SK-N-SH treated with all-trans-retinoic acid at 6 μM for 48 hours (cell line): ENCODE measurements at regions not wholly inside any gene's neighbourhood (a gene's known extent, or its start where the extent isn't known, plus 50 kb on each side); places are given as distances from the start of the nearest gene placed in this dataset.

Experiments
- ATAC-seq: fragments of 200-7000 bp; cut with Tn5 transposase; 3 replicates; pipeline ENCODE4 v1.9.1; 2020; ENCODE audit warnings: mild to moderate bottlenecking, moderate library complexity
- ARNTL ChIP-seq: fragments of 450-650 bp; formaldehyde crosslinking; IDR thresholded peaks from 2 replicates; pipeline ENCODE4 v1.5.0; 2020; ENCODE audit warnings: low read depth, mild to moderate bottlenecking, moderate library complexity, borderline replicate concordance
- BACH2 ChIP-seq: fragments of 250-450 bp; sonication (Bioruptor Pico); IDR thresholded peaks from 2 replicates; pipeline ENCODE4 v1.9.0; 2021; ENCODE audit warnings: mild to moderate bottlenecking, borderline replicate concordance
- CSDC2 ChIP-seq: fragments of 250-450 bp; sonication (Bioruptor Pico); IDR thresholded peaks from 2 replicates; pipeline ENCODE4 v1.5.0; 2020; ENCODE audit warnings: mild to moderate bottlenecking, moderate library complexity
- ESRRG ChIP-seq: fragments of 250-450 bp; sonication (Bioruptor Pico); IDR thresholded peaks from 2 replicates; pipeline ENCODE4 v1.6.1; 2021; ENCODE audit warnings: mild to moderate bottlenecking
- GLIS3 ChIP-seq: fragments of 250-450 bp; sonication (Bioruptor Pico); IDR thresholded peaks from 2 replicates; pipeline ENCODE4 v1.5.0; 2020; ENCODE audit warnings: mild to moderate bottlenecking, moderate library complexity
- ISL1 ChIP-seq: fragments of 250-450 bp; sonication (Bioruptor Pico); IDR thresholded peaks from 2 replicates; pipeline ENCODE4 v2.1.2; 2022; ENCODE audit warnings: mild to moderate bottlenecking, moderate library complexity
- OSR1 ChIP-seq: fragments of 250-450 bp; sonication (Bioruptor Pico); IDR thresholded peaks from 2 replicates; pipeline ENCODE4 v1.8.0; 2022; ENCODE audit warnings: moderate library complexity, mild to moderate bottlenecking, inconsistent platforms
- PPARA ChIP-seq: fragments of 250-450 bp; sonication (Bioruptor Pico); IDR thresholded peaks from 2 replicates; pipeline ENCODE4 v1.5.0; 2020; ENCODE audit warnings: mild to moderate bottlenecking, borderline replicate concordance
- RARB ChIP-seq: fragments of 250-450 bp; sonication (Bioruptor Pico); IDR thresholded peaks from 2 replicates; pipeline ENCODE4 v1.8.0; 2021; ENCODE audit warnings: mild to moderate bottlenecking, moderate library complexity
- SNAI2 ChIP-seq: fragments of 250-450 bp; sonication (Bioruptor Pico); IDR thresholded peaks from 2 replicates; pipeline ENCODE4 v1.5.0; 2020; ENCODE audit warnings: mild to moderate bottlenecking, moderate library complexity
- TCF4 ChIP-seq: fragments of 250-450 bp; sonication (Bioruptor Pico); IDR thresholded peaks from 2 replicates; pipeline ENCODE4 v1.8.0; 2021; ENCODE audit warnings: mild to moderate bottlenecking, moderate library complexity, borderline replicate concordance
- TOX ChIP-seq: fragments of 250-450 bp; sonication (Bioruptor Pico); IDR thresholded peaks from 2 replicates; pipeline ENCODE4 v1.8.0; 2021; ENCODE audit warnings: mild to moderate bottlenecking, moderate library complexity, borderline replicate concordance
- ZC3H10 ChIP-seq: fragments of 250-450 bp; sonication (Bioruptor Pico); IDR thresholded peaks from 2 replicates; pipeline ENCODE4 v1.5.1; 2021; ENCODE audit warnings: mild to moderate bottlenecking, moderate library complexity
- ZFP30 ChIP-seq: fragments of 450-650 bp; formaldehyde crosslinking; IDR thresholded peaks from 2 replicates; pipeline ENCODE4 v1.5.0; 2022; ENCODE audit warnings: mild to moderate bottlenecking, moderate library complexity
- ZNF565 ChIP-seq: fragments of 450-650 bp; formaldehyde crosslinking; conservative IDR thresholded peaks from 2 replicates; pipeline ENCODE4 v1.5.0; 2020; ENCODE audit warnings: low read depth, mild to moderate bottlenecking, moderate library complexity
- ZNF70 ChIP-seq: fragments of 450-650 bp; formaldehyde crosslinking; IDR thresholded peaks from 2 replicates; pipeline ENCODE4 v1.5.0; 2020; ENCODE audit warnings: mild to moderate bottlenecking, moderate library complexity
- ZNF8 ChIP-seq: fragments of 450-650 bp; formaldehyde crosslinking; IDR thresholded peaks from 2 replicates; pipeline ENCODE4 v1.5.0; 2020; ENCODE audit warnings: mild to moderate bottlenecking, moderate library complexity
- TF ChIP-seq, protein P1 (sequence below): fragments of 250-450 bp; sonication (Bioruptor Pico); IDR thresholded peaks from 2 replicates; pipeline ENCODE4 v1.5.0; 2020; ENCODE audit warnings: mild to moderate bottlenecking, moderate library complexity
- TF ChIP-seq, protein P2 (sequence below): fragments of 250-450 bp; sonication (Bioruptor Pico); IDR thresholded peaks from 2 replicates; pipeline ENCODE4 v1.8.0; 2020; ENCODE audit warnings: mild to moderate bottlenecking, moderate library complexity, borderline replicate concordance
- TF ChIP-seq, protein P3 (sequence below): fragments of 250-450 bp; sonication (Bioruptor Pico); IDR thresholded peaks from 2 replicates; pipeline ENCODE4 v1.5.1; 2021; ENCODE audit warnings: mild to moderate bottlenecking, moderate library complexity
- TF ChIP-seq, protein P4 (sequence below): fragments of 250-450 bp; sonication (Bioruptor Pico); IDR thresholded peaks from 2 replicates; pipeline ENCODE4 v1.5.1; 2020; ENCODE audit warnings: low read depth, mild to moderate bottlenecking, moderate library complexity
- TF ChIP-seq, protein P5 (sequence below): fragments of 250-450 bp; sonication (Bioruptor Pico); IDR thresholded peaks from 2 replicates; pipeline ENCODE4 v1.8.0; 2021; ENCODE audit warnings: low read depth, mild to moderate bottlenecking, moderate library complexity, borderline replicate concordance

DNA sequence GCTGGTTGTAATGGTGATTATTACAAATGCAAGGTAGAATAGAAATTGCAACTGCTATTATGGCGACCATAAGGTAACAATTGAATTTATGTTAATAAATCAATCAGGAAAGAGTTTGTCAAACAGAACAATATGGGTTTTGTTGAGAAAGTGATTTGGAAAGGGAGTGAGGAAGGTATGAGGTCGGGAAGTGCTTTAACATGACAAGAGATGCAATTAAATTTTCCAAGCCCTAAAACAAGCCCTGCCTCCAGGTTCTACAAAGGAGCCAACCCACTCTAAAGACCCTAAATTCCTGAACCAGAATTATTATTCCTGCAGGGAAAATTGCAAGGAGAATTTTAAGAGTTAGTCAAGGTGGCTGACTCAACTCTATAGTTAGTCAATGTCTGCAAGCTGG is 363.7 kb downstream of the BMPER start:
- no peak for TF ChIP-seq ZNF70 (CRISPR knock-in tag)
- TF ChIP-seq BACH2 (CRISPR knock-in tag) = no peak
- no peak for TF ChIP-seq ARNTL (CRISPR knock-in tag)
- TF ChIP-seq, protein P1, sequence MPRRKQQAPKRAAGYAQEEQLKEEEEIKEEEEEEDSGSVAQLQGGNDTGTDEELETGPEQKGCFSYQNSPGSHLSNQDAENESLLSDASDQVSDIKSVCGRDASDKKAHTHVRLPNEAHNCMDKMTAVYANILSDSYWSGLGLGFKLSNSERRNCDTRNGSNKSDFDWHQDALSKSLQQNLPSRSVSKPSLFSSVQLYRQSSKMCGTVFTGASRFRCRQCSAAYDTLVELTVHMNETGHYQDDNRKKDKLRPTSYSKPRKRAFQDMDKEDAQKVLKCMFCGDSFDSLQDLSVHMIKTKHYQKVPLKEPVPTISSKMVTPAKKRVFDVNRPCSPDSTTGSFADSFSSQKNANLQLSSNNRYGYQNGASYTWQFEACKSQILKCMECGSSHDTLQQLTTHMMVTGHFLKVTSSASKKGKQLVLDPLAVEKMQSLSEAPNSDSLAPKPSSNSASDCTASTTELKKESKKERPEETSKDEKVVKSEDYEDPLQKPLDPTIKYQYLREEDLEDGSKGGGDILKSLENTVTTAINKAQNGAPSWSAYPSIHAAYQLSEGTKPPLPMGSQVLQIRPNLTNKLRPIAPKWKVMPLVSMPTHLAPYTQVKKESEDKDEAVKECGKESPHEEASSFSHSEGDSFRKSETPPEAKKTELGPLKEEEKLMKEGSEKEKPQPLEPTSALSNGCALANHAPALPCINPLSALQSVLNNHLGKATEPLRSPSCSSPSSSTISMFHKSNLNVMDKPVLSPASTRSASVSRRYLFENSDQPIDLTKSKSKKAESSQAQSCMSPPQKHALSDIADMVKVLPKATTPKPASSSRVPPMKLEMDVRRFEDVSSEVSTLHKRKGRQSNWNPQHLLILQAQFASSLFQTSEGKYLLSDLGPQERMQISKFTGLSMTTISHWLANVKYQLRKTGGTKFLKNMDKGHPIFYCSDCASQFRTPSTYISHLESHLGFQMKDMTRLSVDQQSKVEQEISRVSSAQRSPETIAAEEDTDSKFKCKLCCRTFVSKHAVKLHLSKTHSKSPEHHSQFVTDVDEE = no peak
- TF ChIP-seq SNAI2 = no peak
- no peak for TF ChIP-seq ZNF8 (CRISPR knock-in tag)
- TF ChIP-seq RARB (CRISPR knock-in tag) = no peak
- TF ChIP-seq ISL1 = no peak
- TF ChIP-seq ZNF565 (CRISPR knock-in tag) = no peak
- no peak for TF ChIP-seq CSDC2 (CRISPR knock-in tag)
- no peak for TF ChIP-seq ESRRG
- TF ChIP-seq GLIS3 (CRISPR knock-in tag) = no peak
- TF ChIP-seq, protein P2, sequence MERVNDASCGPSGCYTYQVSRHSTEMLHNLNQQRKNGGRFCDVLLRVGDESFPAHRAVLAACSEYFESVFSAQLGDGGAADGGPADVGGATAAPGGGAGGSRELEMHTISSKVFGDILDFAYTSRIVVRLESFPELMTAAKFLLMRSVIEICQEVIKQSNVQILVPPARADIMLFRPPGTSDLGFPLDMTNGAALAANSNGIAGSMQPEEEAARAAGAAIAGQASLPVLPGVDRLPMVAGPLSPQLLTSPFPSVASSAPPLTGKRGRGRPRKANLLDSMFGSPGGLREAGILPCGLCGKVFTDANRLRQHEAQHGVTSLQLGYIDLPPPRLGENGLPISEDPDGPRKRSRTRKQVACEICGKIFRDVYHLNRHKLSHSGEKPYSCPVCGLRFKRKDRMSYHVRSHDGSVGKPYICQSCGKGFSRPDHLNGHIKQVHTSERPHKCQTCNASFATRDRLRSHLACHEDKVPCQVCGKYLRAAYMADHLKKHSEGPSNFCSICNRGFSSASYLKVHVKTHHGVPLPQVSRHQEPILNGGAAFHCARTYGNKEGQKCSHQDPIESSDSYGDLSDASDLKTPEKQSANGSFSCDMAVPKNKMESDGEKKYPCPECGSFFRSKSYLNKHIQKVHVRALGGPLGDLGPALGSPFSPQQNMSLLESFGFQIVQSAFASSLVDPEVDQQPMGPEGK (CRISPR knock-in tag) = no peak
- no peak for TF ChIP-seq ZFP30
- no peak for TF ChIP-seq TCF4
- no peak for TF ChIP-seq TOX (CRISPR knock-in tag)
- TF ChIP-seq, protein P3, sequence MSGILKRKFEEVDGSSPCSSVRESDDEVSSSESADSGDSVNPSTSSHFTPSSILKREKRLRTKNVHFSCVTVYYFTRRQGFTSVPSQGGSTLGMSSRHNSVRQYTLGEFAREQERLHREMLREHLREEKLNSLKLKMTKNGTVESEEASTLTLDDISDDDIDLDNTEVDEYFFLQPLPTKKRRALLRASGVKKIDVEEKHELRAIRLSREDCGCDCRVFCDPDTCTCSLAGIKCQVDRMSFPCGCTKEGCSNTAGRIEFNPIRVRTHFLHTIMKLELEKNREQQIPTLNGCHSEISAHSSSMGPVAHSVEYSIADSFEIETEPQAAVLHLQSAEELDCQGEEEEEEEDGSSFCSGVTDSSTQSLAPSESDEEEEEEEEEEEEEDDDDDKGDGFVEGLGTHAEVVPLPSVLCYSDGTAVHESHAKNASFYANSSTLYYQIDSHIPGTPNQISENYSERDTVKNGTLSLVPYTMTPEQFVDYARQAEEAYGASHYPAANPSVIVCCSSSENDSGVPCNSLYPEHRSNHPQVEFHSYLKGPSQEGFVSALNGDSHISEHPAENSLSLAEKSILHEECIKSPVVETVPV (CRISPR knock-in tag) = no peak
- no peak for TF ChIP-seq PPARA (CRISPR knock-in tag)
- TF ChIP-seq OSR1 (CRISPR knock-in tag) = no peak
- ATAC-seq = no peak

DNA sequence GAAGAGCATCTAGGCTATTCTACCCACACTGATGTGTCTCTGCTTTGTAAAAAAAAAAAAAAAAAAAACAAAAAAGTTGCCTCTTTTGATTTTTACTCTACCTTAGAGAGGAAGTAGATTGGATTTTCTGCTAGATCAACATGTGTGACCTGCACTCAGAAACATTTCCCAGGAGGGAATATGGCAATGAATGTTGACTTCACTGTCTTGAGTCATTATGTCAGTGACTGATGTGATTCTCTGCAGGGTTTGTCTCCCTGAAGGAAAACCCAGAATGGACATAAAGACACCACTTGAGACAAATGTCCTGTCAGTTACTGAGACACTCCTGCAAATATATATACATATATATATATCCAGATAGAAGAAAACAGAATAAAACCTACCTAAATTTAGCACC is 370.3 kb downstream of the BMPER start:
- ATAC-seq = peak; percentile 17; the same call in 2 of the 3 replicates
- no peak for TF ChIP-seq SNAI2

DNA sequence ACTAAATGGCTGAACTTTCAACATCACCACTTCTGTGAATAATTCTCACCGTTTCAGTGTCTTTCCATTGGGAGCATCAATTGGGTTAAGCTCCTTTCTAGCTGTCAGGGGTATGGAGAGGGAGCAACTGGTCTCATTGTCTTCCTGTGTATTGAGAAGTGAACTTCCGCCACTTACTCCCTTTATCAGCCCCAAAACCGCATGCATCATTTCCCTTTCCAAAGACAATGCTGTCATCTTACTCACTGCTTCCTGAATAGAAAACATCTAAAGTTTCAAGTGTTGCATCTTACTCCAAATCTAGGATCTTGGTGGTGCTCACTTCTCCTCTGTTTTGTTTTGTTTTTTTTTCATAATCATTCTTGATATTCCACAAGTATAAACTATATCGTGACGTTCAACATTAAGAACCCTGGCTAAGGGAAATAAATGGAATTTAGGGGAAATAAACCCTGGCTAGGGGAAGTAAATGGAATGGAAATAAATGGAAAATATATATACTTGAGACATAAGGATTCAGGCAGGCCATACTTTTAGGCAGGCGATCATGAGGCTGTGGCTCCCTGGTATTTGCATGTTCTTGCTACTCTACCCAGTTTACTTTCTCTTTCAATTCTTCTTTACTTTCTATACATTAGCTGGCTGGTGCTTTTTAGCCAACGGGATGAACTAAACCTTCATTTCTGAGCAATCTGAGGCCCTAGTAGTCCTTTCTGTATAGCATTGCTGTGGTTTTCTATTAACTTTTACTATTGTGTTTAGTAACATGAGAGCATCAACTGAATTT is 371.9 kb downstream of the BMPER start:
- peak; percentile 75 for ATAC-seq

More for the DNA sequence above, 371.9 kb downstream of the BMPER start:
- no peak for TF ChIP-seq GLIS3 (CRISPR knock-in tag)
- TF ChIP-seq BACH2 (CRISPR knock-in tag) = no peak
- TF ChIP-seq OSR1 (CRISPR knock-in tag) = no peak
- no peak for TF ChIP-seq RARB (CRISPR knock-in tag)
- TF ChIP-seq TOX (CRISPR knock-in tag) = no peak
- no peak for TF ChIP-seq TCF4
- TF ChIP-seq, protein P3 (CRISPR knock-in tag) = no peak
- no peak for TF ChIP-seq PPARA (CRISPR knock-in tag)
- TF ChIP-seq CSDC2 (CRISPR knock-in tag) = no peak
- TF ChIP-seq, protein P4, sequence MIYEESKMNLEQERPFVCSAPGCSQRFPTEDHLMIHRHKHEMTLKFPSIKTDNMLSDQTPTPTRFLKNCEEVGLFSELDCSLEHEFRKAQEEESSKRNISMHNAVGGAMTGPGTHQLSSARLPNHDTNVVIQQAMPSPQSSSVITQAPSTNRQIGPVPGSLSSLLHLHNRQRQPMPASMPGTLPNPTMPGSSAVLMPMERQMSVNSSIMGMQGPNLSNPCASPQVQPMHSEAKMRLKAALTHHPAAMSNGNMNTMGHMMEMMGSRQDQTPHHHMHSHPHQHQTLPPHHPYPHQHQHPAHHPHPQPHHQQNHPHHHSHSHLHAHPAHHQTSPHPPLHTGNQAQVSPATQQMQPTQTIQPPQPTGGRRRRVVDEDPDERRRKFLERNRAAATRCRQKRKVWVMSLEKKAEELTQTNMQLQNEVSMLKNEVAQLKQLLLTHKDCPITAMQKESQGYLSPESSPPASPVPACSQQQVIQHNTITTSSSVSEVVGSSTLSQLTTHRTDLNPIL (CRISPR knock-in tag) = no peak
- TF ChIP-seq ZNF565 (CRISPR knock-in tag) = no peak
- TF ChIP-seq ESRRG = no peak
- TF ChIP-seq, protein P5, sequence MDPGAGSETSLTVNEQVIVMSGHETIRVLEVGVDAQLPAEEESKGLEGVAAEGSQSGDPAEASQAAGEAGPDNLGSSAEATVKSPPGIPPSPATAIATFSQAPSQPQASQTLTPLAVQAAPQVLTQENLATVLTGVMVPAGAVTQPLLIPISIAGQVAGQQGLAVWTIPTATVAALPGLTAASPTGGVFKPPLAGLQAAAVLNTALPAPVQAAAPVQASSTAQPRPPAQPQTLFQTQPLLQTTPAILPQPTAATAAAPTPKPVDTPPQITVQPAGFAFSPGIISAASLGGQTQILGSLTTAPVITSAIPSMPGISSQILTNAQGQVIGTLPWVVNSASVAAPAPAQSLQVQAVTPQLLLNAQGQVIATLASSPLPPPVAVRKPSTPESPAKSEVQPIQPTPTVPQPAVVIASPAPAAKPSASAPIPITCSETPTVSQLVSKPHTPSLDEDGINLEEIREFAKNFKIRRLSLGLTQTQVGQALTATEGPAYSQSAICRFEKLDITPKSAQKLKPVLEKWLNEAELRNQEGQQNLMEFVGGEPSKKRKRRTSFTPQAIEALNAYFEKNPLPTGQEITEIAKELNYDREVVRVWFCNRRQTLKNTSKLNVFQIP (CRISPR knock-in tag) = no peak
- no peak for TF ChIP-seq ZC3H10 (CRISPR knock-in tag)
- TF ChIP-seq, protein P2 (CRISPR knock-in tag) = no peak
- TF ChIP-seq SNAI2 = no peak
- TF ChIP-seq ISL1 = no peak
- no peak for TF ChIP-seq ZFP30
